IMR-90 (cell line): ENCODE measurements at regions not wholly inside any gene's neighbourhood (a gene's known extent, or its start where the extent isn't known, plus 50 kb on each side); places are given as distances from the start of the nearest gene placed in this dataset.

ENCODE experiments used
- CTCF ChIP-seq: conservative IDR thresholded peaks from 2 replicates; pipeline ENCODE4 v1.5.1; 2012; ENCODE audit warnings: mild to moderate bottlenecking, low read depth, low read length, improper control_type of control experiment
- RCOR1 ChIP-seq: IDR thresholded peaks from 2 replicates; pipeline ENCODE4 v1.6.1; 2012; ENCODE audit warnings: mild to moderate bottlenecking, low read length, improper control_type of control experiment; ENCODE audit not compliant: insufficient replicate concordance

- no peak for TF ChIP-seq CTCF
- no peak for TF ChIP-seq RCOR1
Measured at GRCh38 chr10:33539116-33539515, 204.6 kb upstream of the NRP1 start.
